ENCODE measurements at regions not wholly inside any gene's neighbourhood (a gene's known extent, or its start where the extent isn't known, plus 50 kb on each side); places are given as distances from the start of the nearest gene placed in this dataset.

DNA sequence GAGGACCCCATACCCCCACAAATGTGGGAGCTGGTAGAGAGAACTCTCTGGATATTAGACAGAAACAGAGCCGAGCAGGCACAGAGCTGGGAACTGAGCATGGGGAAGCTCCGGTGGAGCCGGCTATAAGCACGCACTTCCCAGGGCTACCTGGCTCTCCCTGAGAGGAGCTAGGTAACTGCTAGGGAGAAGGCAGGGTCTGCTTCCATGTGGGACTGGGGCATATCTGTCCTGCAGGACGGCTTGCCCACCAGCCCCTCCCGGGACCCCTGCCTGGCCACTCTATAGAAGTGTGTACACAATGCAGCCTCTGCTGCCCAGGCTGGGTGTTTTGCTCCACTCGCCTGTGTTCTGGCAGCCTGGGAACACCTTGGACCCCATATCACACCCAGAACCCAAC, 1537.0 kb upstream of the CDH9 start (continued):
- no peak for TF ChIP-seq E2F6 (IDR thresholded peaks at IDR 0.05)

Measured in H1 (cell line).